HepG2 (cell line): ENCODE measurements at regions not wholly inside any gene's neighbourhood (a gene's known extent, or its start where the extent isn't known, plus 50 kb on each side); places are given as distances from the start of the nearest gene placed in this dataset.

ENCODE experiments used
- CCDC6 ChIP-seq: sonication (generic); formaldehyde crosslinking; IDR thresholded peaks from 2 replicates; pipeline ENCODE4 v1.8.1; 2022; ENCODE audit warnings: mild to moderate bottlenecking, missing genetic modification reagents, moderate library complexity
- IRX3 ChIP-seq: sonication (generic); formaldehyde crosslinking; IDR thresholded peaks from 2 replicates; pipeline ENCODE4 v1.8.1; 2023; ENCODE audit warnings: mild to moderate bottlenecking, low read depth, missing genetic modification reagents, borderline replicate concordance
- KLF11 ChIP-seq: IDR thresholded peaks from 2 replicates; pipeline ENCODE4 v1.6.1; 2016; ENCODE audit warnings: missing compliant biosample characterization
- LCORL ChIP-seq, 2 experiments: fragments of 450-650 bp in 1 of 2; sonication (generic) in 1 of 2; formaldehyde crosslinking in 1 of 2; IDR thresholded peaks; 2 replicates each; pipeline versions ENCODE4 v1.5.0 to v1.6.1; 2017 to 2020; ENCODE audit warnings: antibody characterized with exemption in 1 of 2, missing genetic modification reagents in 1 of 2
- NFKB2 ChIP-seq: sonication (generic); formaldehyde crosslinking; IDR thresholded peaks from 2 replicates; pipeline ENCODE4 v1.4.0; 2020; ENCODE audit warnings: missing genetic modification reagents, borderline replicate concordance
- NR3C1 ChIP-seq: sonication (generic); formaldehyde crosslinking; IDR thresholded peaks from 2 replicates; pipeline ENCODE4 v1.4.0; 2020; ENCODE audit warnings: missing genetic modification reagents
- SAFB2 ChIP-seq: sonication (generic); formaldehyde crosslinking; IDR thresholded peaks from 2 replicates; pipeline ENCODE4 v1.5.1; 2020; ENCODE audit warnings: missing genetic modification reagents, low read depth, mild to moderate bottlenecking, borderline replicate concordance
- SRF ChIP-seq: IDR thresholded peaks from 2 replicates; pipeline ENCODE4 v1.6.1; 2011; ENCODE audit warnings: mild to moderate bottlenecking, low read depth, low read length, moderate library complexity
- ZNF446 ChIP-seq: sonication (generic); formaldehyde crosslinking; IDR thresholded peaks from 2 replicates; pipeline ENCODE4 v1.5.0; 2020; ENCODE audit warnings: mild to moderate bottlenecking, missing genetic modification reagents
- ZNF512B ChIP-seq: sonication (generic); formaldehyde crosslinking; IDR thresholded peaks from 2 replicates; pipeline ENCODE4 v1.5.1; 2020; ENCODE audit warnings: missing genetic modification reagents, mild to moderate bottlenecking, borderline replicate concordance
- ZNF570 ChIP-seq: sonication (generic); formaldehyde crosslinking; IDR thresholded peaks from 2 replicates; pipeline ENCODE4 v1.4.0; 2020; ENCODE audit warnings: mild to moderate bottlenecking, missing genetic modification reagents, borderline replicate concordance
- ZNF574 ChIP-seq: sonication (generic); formaldehyde crosslinking; IDR thresholded peaks from 2 replicates; pipeline ENCODE4 v1.4.0; 2020; ENCODE audit warnings: missing genetic modification reagents
- ZNF629 ChIP-seq: sonication (generic); formaldehyde crosslinking; conservative IDR thresholded peaks from 2 replicates; pipeline ENCODE4 v1.5.0; 2020; ENCODE audit warnings: missing genetic modification reagents
- ZNF770 ChIP-seq: sonication (generic); formaldehyde crosslinking; IDR thresholded peaks from 2 replicates; pipeline ENCODE4 v1.5.0; 2020; ENCODE audit warnings: mild to moderate bottlenecking, missing genetic modification reagents
- ZNF878 ChIP-seq: sonication (generic); formaldehyde crosslinking; IDR thresholded peaks from 2 replicates; pipeline ENCODE4 v1.8.1; 2023; ENCODE audit warnings: mild to moderate bottlenecking, missing genetic modification reagents, moderate library complexity
- ZNF883 ChIP-seq: sonication (generic); formaldehyde crosslinking; IDR thresholded peaks from 2 replicates; pipeline ENCODE4 v1.5.1; 2020; ENCODE audit warnings: mild to moderate bottlenecking, missing genetic modification reagents; ENCODE audit errors: not compliant biosample characterization
- TF ChIP-seq, protein P1 (sequence below): sonication (generic); formaldehyde crosslinking; IDR thresholded peaks from 2 replicates; pipeline ENCODE4 v1.5.1; 2020; ENCODE audit warnings: missing genetic modification reagents, mild to moderate bottlenecking, borderline replicate concordance
- TF ChIP-seq, protein P2 (sequence below): sonication (generic); formaldehyde crosslinking; IDR thresholded peaks from 2 replicates; pipeline ENCODE4 v1.8.1; 2022; ENCODE audit warnings: mild to moderate bottlenecking, missing genetic modification reagents
- TF ChIP-seq, protein P3 (sequence below): IDR thresholded peaks from 2 replicates; pipeline ENCODE4 v1.6.1; 2016; ENCODE audit warnings: low read depth, borderline replicate concordance

- TF ChIP-seq, protein P1, sequence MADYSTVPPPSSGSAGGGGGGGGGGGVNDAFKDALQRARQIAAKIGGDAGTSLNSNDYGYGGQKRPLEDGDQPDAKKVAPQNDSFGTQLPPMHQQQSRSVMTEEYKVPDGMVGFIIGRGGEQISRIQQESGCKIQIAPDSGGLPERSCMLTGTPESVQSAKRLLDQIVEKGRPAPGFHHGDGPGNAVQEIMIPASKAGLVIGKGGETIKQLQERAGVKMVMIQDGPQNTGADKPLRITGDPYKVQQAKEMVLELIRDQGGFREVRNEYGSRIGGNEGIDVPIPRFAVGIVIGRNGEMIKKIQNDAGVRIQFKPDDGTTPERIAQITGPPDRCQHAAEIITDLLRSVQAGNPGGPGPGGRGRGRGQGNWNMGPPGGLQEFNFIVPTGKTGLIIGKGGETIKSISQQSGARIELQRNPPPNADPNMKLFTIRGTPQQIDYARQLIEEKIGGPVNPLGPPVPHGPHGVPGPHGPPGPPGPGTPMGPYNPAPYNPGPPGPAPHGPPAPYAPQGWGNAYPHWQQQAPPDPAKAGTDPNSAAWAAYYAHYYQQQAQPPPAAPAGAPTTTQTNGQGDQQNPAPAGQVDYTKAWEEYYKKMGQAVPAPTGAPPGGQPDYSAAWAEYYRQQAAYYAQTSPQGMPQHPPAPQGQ (CRISPR knock-in tag): no peak
- TF ChIP-seq LCORL (IDR thresholded peaks at IDR 0.05): no peak
- no peak for TF ChIP-seq LCORL (CRISPR knock-in tag; IDR thresholded peaks at IDR 0.05)
- TF ChIP-seq ZNF446: no peak
- TF ChIP-seq, protein P2, sequence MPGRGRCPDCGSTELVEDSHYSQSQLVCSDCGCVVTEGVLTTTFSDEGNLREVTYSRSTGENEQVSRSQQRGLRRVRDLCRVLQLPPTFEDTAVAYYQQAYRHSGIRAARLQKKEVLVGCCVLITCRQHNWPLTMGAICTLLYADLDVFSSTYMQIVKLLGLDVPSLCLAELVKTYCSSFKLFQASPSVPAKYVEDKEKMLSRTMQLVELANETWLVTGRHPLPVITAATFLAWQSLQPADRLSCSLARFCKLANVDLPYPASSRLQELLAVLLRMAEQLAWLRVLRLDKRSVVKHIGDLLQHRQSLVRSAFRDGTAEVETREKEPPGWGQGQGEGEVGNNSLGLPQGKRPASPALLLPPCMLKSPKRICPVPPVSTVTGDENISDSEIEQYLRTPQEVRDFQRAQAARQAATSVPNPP (CRISPR knock-in tag): no peak
- no peak for TF ChIP-seq SRF
- 0 out of 2 replicates have a peak, but pooled peaks have one; percentile 44 for TF ChIP-seq ZNF878 (CRISPR knock-in tag)
- TF ChIP-seq, protein P3, sequence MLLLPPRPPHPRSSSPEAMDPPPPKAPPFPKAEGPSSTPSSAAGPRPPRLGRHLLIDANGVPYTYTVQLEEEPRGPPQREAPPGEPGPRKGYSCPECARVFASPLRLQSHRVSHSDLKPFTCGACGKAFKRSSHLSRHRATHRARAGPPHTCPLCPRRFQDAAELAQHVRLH (CRISPR knock-in tag): no peak
- TF ChIP-seq CCDC6: peak; percentile 59; the same call in 1 of the 2 replicates
- no peak for TF ChIP-seq SAFB2 (CRISPR knock-in tag)
- TF ChIP-seq NR3C1 (CRISPR knock-in tag): no peak
- TF ChIP-seq ZNF570 (CRISPR knock-in tag): no peak
- TF ChIP-seq ZNF770 (CRISPR knock-in tag): no peak
- no peak for TF ChIP-seq ZNF883 (CRISPR knock-in tag)
- no peak for TF ChIP-seq ZNF629
- no peak for TF ChIP-seq NFKB2
- no peak for TF ChIP-seq ZNF574 (CRISPR knock-in tag)
- peak; percentile 53; the same call in 1 of the 2 replicates for TF ChIP-seq ZNF512B (CRISPR knock-in tag)
- no peak for TF ChIP-seq IRX3
- no peak for TF ChIP-seq KLF11
Observed at GRCh38 chr7:12941512-12941911, 254.1 kb downstream of the ARL4A start (continued).
